ENCODE measurements at regions not wholly inside any gene's neighbourhood (a gene's known extent, or its start where the extent isn't known, plus 50 kb on each side); places are given as distances from the start of the nearest gene placed in this dataset.

DNA sequence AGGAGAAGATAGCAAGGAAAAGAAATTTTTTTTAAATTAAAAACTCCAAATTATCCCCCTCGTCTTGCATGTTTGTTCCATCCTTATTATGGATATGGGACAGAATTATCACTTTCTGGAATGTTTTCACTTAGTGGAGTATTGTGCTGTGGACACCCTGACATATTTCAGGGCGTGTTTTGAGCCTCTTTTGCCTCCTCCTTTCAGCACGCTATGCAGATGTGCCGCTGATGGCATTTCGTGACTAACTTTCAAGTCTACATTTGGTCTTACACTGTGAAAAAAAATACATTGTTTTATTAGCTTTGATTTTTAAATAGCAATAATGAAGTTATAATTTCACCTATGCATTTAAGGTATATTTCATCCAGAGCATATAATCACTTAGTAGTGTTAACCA lies 738.7 kb downstream of the LTN1 start:
- Histone ChIP-seq H3K4me1 (no peaks in the 10 kb centered on the region), H3K4me3 (no peak overlapping the region), H3K36me3 (no peaks in the 10 kb centered on the region), H3K9me3 (no peaks in the 10 kb centered on the region), H3K27ac (no peak overlapping the region), H3K27me3 (no peaks in the 10 kb centered on the region)
- DNase-seq (ENCODE audit: low spot score), result no peak
- TF ChIP-seq, protein P1, sequence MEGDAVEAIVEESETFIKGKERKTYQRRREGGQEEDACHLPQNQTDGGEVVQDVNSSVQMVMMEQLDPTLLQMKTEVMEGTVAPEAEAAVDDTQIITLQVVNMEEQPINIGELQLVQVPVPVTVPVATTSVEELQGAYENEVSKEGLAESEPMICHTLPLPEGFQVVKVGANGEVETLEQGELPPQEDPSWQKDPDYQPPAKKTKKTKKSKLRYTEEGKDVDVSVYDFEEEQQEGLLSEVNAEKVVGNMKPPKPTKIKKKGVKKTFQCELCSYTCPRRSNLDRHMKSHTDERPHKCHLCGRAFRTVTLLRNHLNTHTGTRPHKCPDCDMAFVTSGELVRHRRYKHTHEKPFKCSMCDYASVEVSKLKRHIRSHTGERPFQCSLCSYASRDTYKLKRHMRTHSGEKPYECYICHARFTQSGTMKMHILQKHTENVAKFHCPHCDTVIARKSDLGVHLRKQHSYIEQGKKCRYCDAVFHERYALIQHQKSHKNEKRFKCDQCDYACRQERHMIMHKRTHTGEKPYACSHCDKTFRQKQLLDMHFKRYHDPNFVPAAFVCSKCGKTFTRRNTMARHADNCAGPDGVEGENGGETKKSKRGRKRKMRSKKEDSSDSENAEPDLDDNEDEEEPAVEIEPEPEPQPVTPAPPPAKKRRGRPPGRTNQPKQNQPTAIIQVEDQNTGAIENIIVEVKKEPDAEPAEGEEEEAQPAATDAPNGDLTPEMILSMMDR (IDR thresholded peaks at IDR 0.05), result no peak

DNA sequence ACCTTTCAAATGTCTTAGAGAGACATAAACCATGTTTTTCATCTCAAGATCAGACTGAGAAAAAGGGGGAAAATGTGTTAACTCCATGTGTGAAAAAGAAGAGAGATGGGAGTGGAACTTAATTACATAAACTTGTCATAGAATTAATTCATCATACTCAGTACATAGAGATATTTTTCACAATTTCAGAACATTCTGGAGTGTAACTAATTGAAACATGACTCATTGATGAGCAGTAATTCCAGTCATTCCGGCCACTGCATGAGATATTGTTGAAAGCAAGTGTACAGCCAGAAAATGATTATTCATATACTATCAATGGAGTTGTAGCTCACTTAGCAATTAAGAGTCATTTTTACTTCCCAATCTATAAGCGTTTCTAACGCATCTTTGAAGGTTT lies 739.3 kb downstream of the LTN1 start:
- Histone ChIP-seq H3K4me1 (no peaks in the 10 kb centered on the region), H3K4me3 (no peak overlapping the region), H3K27ac (no peak overlapping the region), H3K27me3 (no peaks in the 10 kb centered on the region), H3K36me3 (no peaks in the 10 kb centered on the region), H3K9me3 (no peaks in the 10 kb centered on the region)
- DNase-seq (ENCODE audit: low spot score), result no peak
- TF ChIP-seq, protein P1 (IDR thresholded peaks at IDR 0.05), result no peak

DNA sequence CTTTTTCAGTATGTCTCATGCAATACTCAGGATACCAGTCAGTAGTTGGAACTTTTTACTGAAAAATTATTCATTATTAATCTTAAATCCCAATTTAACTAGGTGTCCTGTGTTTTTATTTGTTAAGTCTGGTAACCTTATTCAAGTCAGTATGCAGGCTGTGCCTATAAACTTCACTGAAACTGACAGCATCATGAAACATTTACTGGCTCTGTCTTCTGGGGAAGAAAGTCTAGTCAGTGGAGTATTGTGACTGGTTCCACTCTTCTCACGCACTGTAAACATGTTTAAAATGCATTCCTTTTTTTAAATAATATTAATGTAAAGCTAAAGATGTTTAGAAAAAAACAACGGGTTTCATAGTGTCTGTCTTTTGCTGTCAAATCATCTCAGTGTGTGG lies 739.7 kb downstream of the LTN1 start:
- H3K36me3 ChIP-seq, result no peaks in the 10 kb centered on the region
- H3K9me3 ChIP-seq, result no peaks in the 10 kb centered on the region
- H3K27ac ChIP-seq, result no peak overlapping the region
- no peaks in the 10 kb centered on the region for H3K27me3 ChIP-seq
- TF ChIP-seq, protein P1 (IDR thresholded peaks at IDR 0.05), result no peak
- H3K4me1 ChIP-seq, result no peaks in the 10 kb centered on the region
- H3K4me3 ChIP-seq, result no peak overlapping the region
- DNase-seq (ENCODE audit: low spot score), result no peak

DNA sequence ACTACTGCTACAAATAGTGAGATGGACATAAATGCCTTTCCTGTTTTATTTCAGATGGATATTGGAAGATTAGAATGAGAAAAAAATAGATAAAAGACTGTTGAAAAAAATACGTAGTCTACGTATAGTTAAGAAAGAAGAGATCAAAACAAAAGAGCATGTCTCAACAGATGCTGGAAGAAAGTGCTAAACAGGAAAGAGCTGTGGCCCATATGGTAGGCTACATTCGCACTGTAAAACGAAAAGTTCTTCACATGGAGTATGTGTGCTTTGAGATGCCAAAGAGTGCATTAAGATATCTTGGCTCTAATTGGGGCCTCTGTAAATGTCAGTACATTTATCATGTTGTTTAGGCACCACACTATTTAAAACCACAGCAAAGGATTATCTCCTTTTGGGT lies 741.7 kb downstream of the LTN1 start:
- no peak overlapping the region for H3K4me3 ChIP-seq
- no peak for DNase-seq (ENCODE audit: low spot score)
- no peak overlapping the region for H3K27ac ChIP-seq
- no peaks in the 10 kb centered on the region for H3K4me1 ChIP-seq
- no peaks in the 10 kb centered on the region for H3K36me3 ChIP-seq
- no peaks in the 10 kb centered on the region for H3K27me3 ChIP-seq
- TF ChIP-seq, protein P1 (IDR thresholded peaks at IDR 0.05), result no peak
- no peaks in the 10 kb centered on the region for H3K9me3 ChIP-seq

DNA sequence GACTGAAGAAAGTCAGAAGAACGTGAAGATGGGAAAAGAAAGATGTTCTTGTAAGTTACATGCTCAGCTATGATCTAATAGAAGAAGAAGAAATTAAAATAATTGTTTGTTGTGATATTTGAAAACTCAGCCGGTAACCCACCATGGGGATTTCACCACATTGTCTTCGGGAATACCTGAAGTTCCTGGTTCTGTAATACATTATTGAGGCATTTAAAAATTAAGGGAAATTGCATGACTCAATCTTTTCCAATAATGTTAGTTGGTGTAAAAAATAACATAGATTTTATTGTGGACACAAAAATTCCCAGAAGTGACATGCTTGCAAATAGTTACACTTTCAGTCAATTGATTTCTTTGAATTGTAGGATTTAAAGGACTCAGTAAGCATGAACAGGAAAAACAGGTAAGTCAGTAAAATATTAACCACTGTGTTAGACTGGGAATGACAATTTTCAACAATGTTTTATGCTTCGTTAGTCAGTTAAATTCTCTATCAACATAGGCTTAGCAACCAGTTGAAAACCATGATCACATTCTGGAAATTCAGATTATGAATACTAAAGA lies 745.1 kb downstream of the LTN1 start:
- H3K9me3 ChIP-seq, result no peaks in the 10 kb centered on the region

More for the DNA sequence above, 745.1 kb downstream of the LTN1 start:
- TF ChIP-seq, protein P1 (IDR thresholded peaks at IDR 0.05), result no peak
- no peaks in the 10 kb centered on the region for H3K4me1 ChIP-seq
- no peak overlapping the region for H3K27ac ChIP-seq
- H3K4me3 ChIP-seq, result no peak overlapping the region
- no peaks in the 10 kb centered on the region for H3K27me3 ChIP-seq
- H3K36me3 ChIP-seq, result no peaks in the 10 kb centered on the region
- DNase-seq (ENCODE audit: low spot score), result no peak
